Inflammatory macrophage treated with lipopolysaccharide for 4 hours (primary cell): ENCODE measurements at regions not wholly inside any gene's neighbourhood (a gene's known extent, or its start where the extent isn't known, plus 50 kb on each side); places are given as distances from the start of the nearest gene placed in this dataset.

Experiments used
- DNase-seq: peaks from one replicate; pipeline ENCODE4 v3.0.0-alpha.2; 2020

- no peak for DNase-seq
These were observed 50.2 kb upstream of the BCL11A start for GRCh38 chr2:60603533-60604190.

- DNase-seq: no peak
These were observed 51.1 kb upstream of the BCL11A start for GRCh38 chr2:60604486-60605064.

GRCh38 chr2:60605866-60606265, 52.4 kb upstream of the BCL11A start:
- DNase-seq: no peak

GRCh38 chr2:60608679-60609078, 55.2 kb upstream of the BCL11A start:
- DNase-seq: no peak

GRCh38 chr2:60612033-60612432, 58.6 kb upstream of the BCL11A start:
- DNase-seq: peak; percentile 13

- no peak for DNase-seq
These were observed 60.9 kb upstream of the BCL11A start for GRCh38 chr2:60614319-60614718.

GRCh38 chr2:60621688-60622429, 68.4 kb upstream of the BCL11A start:
- no peak for DNase-seq

- DNase-seq: no peak
These were observed 69.6 kb upstream of the BCL11A start for GRCh38 chr2:60623040-60623439.

- DNase-seq: no peak
These were observed 74.0 kb upstream of the BCL11A start for GRCh38 chr2:60627412-60627811.

- DNase-seq: no peak
These were observed 74.6 kb upstream of the BCL11A start for GRCh38 chr2:60628026-60628425.

GRCh38 chr2:60628615-60629304, 75.3 kb upstream of the BCL11A start:
- DNase-seq: no peak

- DNase-seq: no peak
These were observed 75.8 kb upstream of the BCL11A start for GRCh38 chr2:60629305-60629662.

GRCh38 chr2:60629801-60630385, 76.4 kb upstream of the BCL11A start:
- DNase-seq: no peak

GRCh38 chr2:60633615-60634014, 80.2 kb upstream of the BCL11A start:
- no peak for DNase-seq

GRCh38 chr2:60634438-60634837, 81.0 kb upstream of the BCL11A start:
- DNase-seq: peak; percentile 64

GRCh38 chr2:60641811-60642788, 88.6 kb upstream of the BCL11A start:
- peak; percentile 85 for DNase-seq

- DNase-seq: no peak
These were observed 90.3 kb upstream of the BCL11A start for GRCh38 chr2:60643747-60644146.

GRCh38 chr2:60644951-60645350, 91.5 kb upstream of the BCL11A start:
- no peak for DNase-seq

GRCh38 chr2:60648191-60648590, 94.7 kb upstream of the BCL11A start:
- DNase-seq: no peak

- DNase-seq: no peak
These were observed 96.3 kb upstream of the BCL11A start for GRCh38 chr2:60649721-60650120.

- DNase-seq: no peak
These were observed 99.4 kb upstream of the BCL11A start for GRCh38 chr2:60652832-60653340.

GRCh38 chr2:60657673-60658072, 98.4 kb upstream of the PAPOLG start:
- DNase-seq: no peak
